CD4-positive, alpha-beta T cell (primary cell): ENCODE measurements at regions not wholly inside any gene's neighbourhood (a gene's known extent, or its start where the extent isn't known, plus 50 kb on each side); places are given as distances from the start of the nearest gene placed in this dataset.

Source experiments
- ATAC-seq: fragments of 200-7000 bp; cut with Tn5 transposase; one replicate; pipeline ENCODE4 v1.10.0; 2022; ENCODE audit warnings: mild to moderate bottlenecking; ENCODE audit not compliant: poor library complexity
- CTCF ChIA-PET: fragments of 350-600 bp; sonication (Branson Sonifier 250); formaldehyde crosslinking; loops from one replicate; lab custom pipeline; 2021; ENCODE audit warnings: antibody characterized with exemption, inconsistent platforms; lab: Charles Lee
- POLR2A ChIA-PET: fragments of 350-600 bp; sonication (Branson Sonifier 250); formaldehyde crosslinking; loops from one replicate; lab custom pipeline; 2021; ENCODE audit warnings: antibody characterized with exemption, inconsistent platforms; lab: Charles Lee
- DNase-seq, 14 experiments: peaks; one replicate each; pipeline ENCODE4 v3.0.0-alpha.2; 2013 to 2020; ENCODE audit warnings: mixed read lengths in 2 of 14
- H3K27ac ChIP-seq, 2 donors: one replicate each; pipeline versions ENCODE4 v1.5.1 to v1.7.0; 2013; ENCODE audit warnings: low read length in 2 of 2, low read depth in 1 of 2, mild to moderate bottlenecking in 1 of 2
- H3K27me3 ChIP-seq, 2 experiments: 1 replicate in 1 of 2; 2 replicates in 1 of 2; pipeline versions ENCODE4 v1.6.1 to v1.7.0; 2013; ENCODE audit warnings: low read length in 2 of 2, control low read depth in 1 of 2, mild to moderate bottlenecking in 1 of 2, moderate library complexity in 1 of 2; ENCODE audit not compliant: insufficient read depth in 2 of 2, control insufficient read depth in 1 of 2
- H3K36me3 ChIP-seq: one replicate; pipeline ENCODE4 v1.6.1; 2013; ENCODE audit warnings: low read length, control low read depth; ENCODE audit not compliant: insufficient read depth
- H3K4me1 ChIP-seq: one replicate; pipeline ENCODE4 v1.6.1; 2013; ENCODE audit warnings: low read length, control low read depth; ENCODE audit not compliant: insufficient read depth
- H3K4me3 ChIP-seq: one replicate; pipeline ENCODE4 v1.5.1; 2013; ENCODE audit warnings: mild to moderate bottlenecking, low read length, moderate library complexity
- H3K9me3 ChIP-seq, 2 experiments: 1 replicate in 1 of 2; 2 replicates in 1 of 2; pipeline versions ENCODE4 v1.6.1 to v1.7.0; 2013; ENCODE audit warnings: low read length in 2 of 2, mild to moderate bottlenecking in 2 of 2, control low read depth in 1 of 2, moderate library complexity in 1 of 2; ENCODE audit not compliant: control insufficient read depth in 1 of 2, insufficient read depth in 1 of 2
- H3K27ac Mint-ChIP-seq: one replicate; pipeline ENCODE4 v1.8.0; 2020; ENCODE audit warnings: mixed read lengths
- H3K27me3 Mint-ChIP-seq: one replicate; pipeline ENCODE4 v1.8.0; 2021; ENCODE audit warnings: mixed read lengths
- H3K36me3 Mint-ChIP-seq: one replicate; pipeline ENCODE4 v1.8.0; 2021; ENCODE audit warnings: low read depth, mixed read lengths
- H3K4me1 Mint-ChIP-seq: one replicate; pipeline ENCODE4 v1.8.0; 2021; ENCODE audit warnings: low read depth, mixed read lengths
- H3K4me3 Mint-ChIP-seq: one replicate; pipeline ENCODE4 v1.8.0; 2020; ENCODE audit warnings: mild to moderate bottlenecking, mixed read lengths
- H3K9me3 Mint-ChIP-seq: one replicate; pipeline ENCODE4 v1.8.0; 2020; ENCODE audit warnings: mixed read lengths
- CTCF ChIP-seq: fragments of 200-600 bp; IDR thresholded peaks from one replicate; pipeline ENCODE4 v1.8.0; 2022; ENCODE audit warnings: antibody characterized with exemption, mild to moderate bottlenecking
- intact Hi-C, 2 experiments: fragments of 100-400 bp; cut with DNase I in 1 of 2; cut with micrococcal nuclease in 1 of 2; formaldehyde crosslinking; loops; one replicate each; pipeline versions ENCODE4 v1.15.1 to v1.9.0; 2023 to 2025; cut with DNase I, micrococcal nuclease

DNA sequence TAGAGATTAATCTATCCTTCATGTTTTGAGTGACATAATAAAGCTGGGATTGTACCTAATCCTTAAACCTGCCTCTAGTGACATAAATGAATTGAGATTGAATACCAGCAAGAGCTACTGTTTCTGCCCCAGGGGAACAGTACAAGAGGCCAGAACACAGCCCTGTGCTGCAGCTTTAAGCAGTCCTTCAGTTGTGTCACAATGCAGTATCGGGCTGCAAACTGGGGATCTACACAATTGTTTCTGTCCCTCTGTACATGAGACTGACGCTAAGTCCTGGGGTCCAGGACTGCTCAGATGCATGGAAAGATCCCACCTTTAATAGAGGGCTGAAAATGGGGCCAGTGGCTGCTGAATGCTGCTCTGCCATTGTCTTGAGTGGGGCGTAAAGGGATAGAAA, 87.5 kb downstream of the MINAR1 start:
- CTCF ChIA-PET: no interaction called here
- no peak for TF ChIP-seq CTCF
- Histone ChIP-seq H3K27me3 (peaks cover 5 to 11% of the 10 kb centered on the region in 2 experiments), H3K4me1 (no peaks in the 10 kb centered on the region), H3K9me3 (no peaks in the 10 kb centered on the region), H3K27ac (no peak overlapping the region), H3K36me3 (no peaks in the 10 kb centered on the region), H3K4me3 (no peak overlapping the region)
- no peaks in the 10 kb centered on the region for H3K9me3 Mint-ChIP-seq
- no peak overlapping the region for H3K27ac Mint-ChIP-seq
- POLR2A ChIA-PET: no interaction called here
- no peaks in the 10 kb centered on the region for H3K4me1 Mint-ChIP-seq
- peaks cover 38% of the 10 kb centered on the region for H3K27me3 Mint-ChIP-seq
- DNase-seq (no peak), ATAC-seq (no peak)
- intact Hi-C loops: no loop called here
- H3K36me3 Mint-ChIP-seq: no peaks in the 10 kb centered on the region
- no peak overlapping the region for H3K4me3 Mint-ChIP-seq

GRCh38 chr15:79520654-79521053, 88.5 kb downstream of the MINAR1 start:
- Histone ChIP-seq H3K27me3 (peaks cover 5 to 11% of the 10 kb centered on the region in 2 experiments), H3K36me3 (no peaks in the 10 kb centered on the region), H3K4me3 (no peak overlapping the region), H3K27ac (no peak overlapping the region), H3K4me1 (no peaks in the 10 kb centered on the region), H3K9me3 (no peaks in the 10 kb centered on the region)
- ChIA-PET POLR2A (no interaction called here), CTCF (no interaction called here)
- intact Hi-C loops: no loop called here
- H3K4me3 Mint-ChIP-seq: no peak overlapping the region
- H3K27ac Mint-ChIP-seq: no peak overlapping the region
- peaks cover 43% of the 10 kb centered on the region for H3K27me3 Mint-ChIP-seq
- ATAC-seq (no peak), DNase-seq (no peak)
- H3K9me3 Mint-ChIP-seq: no peaks in the 10 kb centered on the region
- no peaks in the 10 kb centered on the region for H3K4me1 Mint-ChIP-seq
- TF ChIP-seq CTCF: no peak
- H3K36me3 Mint-ChIP-seq: no peaks in the 10 kb centered on the region

DNA sequence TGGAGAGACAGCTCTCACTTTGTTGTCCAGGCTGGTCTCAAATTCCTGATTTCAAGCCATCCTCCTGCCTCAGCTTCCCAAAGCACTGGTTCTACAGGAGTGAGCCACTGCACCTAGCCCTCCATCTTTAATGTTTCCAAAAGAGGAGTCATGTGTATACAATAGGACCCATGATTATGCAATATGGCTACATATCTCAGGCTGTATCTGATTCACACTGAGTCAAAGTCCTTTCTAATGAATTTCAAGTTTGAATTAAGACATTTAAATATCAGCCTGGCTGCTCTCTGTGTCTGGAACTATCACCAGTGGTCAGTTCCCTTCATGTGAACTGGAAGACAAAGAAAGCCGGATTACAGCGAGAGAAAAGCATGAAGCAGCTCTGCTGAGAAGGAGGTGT, 90.5 kb downstream of the MINAR1 start:
- no peak overlapping the region for H3K4me3 Mint-ChIP-seq
- no peaks in the 10 kb centered on the region for H3K9me3 Mint-ChIP-seq
- Histone ChIP-seq H3K36me3 (no peaks in the 10 kb centered on the region), H3K4me1 (no peaks in the 10 kb centered on the region), H3K27ac (no peak overlapping the region), H3K4me3 (no peak overlapping the region), H3K9me3 (no peaks in the 10 kb centered on the region), H3K27me3 (peaks cover 2 to 3% of the 10 kb centered on the region in 2 experiments)
- ATAC-seq: no peak
- H3K4me1 Mint-ChIP-seq: no peaks in the 10 kb centered on the region
- intact Hi-C loops: no loop called here
- H3K36me3 Mint-ChIP-seq: no peaks in the 10 kb centered on the region
- no peak overlapping the region for H3K27ac Mint-ChIP-seq
- ChIA-PET POLR2A (no interaction called here), CTCF (no interaction called here)
- no peak for TF ChIP-seq CTCF
- DNase-seq: no peak
- H3K27me3 Mint-ChIP-seq: peaks cover 28% of the 10 kb centered on the region
